Lower leg skin (tissue), 3 donors: ENCODE measurements at regions not wholly inside any gene's neighbourhood (a gene's known extent, or its start where the extent isn't known, plus 50 kb on each side); places are given as distances from the start of the nearest gene placed in this dataset.

Experiments
- POLR2A ChIP-seq, 2 donors: fragments of 450-650 bp; IDR thresholded peaks; one replicate each; pipeline ENCODE4 v1.6.1; 2016 to 2017; ENCODE audit warnings: antibody characterized with exemption in 2 of 2, mild to moderate bottlenecking in 1 of 2, moderate library complexity in 1 of 2
- TF ChIP-seq, protein P1 (sequence below), 3 donors: fragments of 450-650 bp; IDR thresholded peaks; one replicate each; pipeline ENCODE4 v1.5.1; 2016; ENCODE audit warnings: antibody characterized with exemption in 3 of 3, mild to moderate bottlenecking in 3 of 3, moderate library complexity in 2 of 3

DNA sequence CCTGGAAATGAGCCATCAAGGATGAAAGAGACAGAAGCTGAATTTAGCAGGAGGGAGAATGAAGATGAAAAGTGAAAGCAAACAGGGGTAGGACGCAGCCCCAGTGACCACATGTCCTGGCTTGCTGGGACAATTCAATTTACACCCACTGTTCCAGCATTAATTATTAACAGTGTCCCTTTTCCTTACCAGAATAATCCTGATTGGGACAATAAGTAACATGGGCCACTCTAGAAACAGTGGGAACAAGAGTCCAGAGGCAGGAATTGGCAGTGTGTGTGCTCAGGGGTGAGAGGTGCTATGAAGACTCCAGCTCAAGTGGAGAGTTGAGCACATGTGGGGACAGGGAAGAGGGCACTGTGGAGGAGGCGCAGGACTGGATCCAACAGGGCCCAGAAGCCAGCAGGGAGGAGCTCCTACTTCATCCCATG lies 147.1 kb downstream of the C5orf15 start:
- TF ChIP-seq, protein P1, sequence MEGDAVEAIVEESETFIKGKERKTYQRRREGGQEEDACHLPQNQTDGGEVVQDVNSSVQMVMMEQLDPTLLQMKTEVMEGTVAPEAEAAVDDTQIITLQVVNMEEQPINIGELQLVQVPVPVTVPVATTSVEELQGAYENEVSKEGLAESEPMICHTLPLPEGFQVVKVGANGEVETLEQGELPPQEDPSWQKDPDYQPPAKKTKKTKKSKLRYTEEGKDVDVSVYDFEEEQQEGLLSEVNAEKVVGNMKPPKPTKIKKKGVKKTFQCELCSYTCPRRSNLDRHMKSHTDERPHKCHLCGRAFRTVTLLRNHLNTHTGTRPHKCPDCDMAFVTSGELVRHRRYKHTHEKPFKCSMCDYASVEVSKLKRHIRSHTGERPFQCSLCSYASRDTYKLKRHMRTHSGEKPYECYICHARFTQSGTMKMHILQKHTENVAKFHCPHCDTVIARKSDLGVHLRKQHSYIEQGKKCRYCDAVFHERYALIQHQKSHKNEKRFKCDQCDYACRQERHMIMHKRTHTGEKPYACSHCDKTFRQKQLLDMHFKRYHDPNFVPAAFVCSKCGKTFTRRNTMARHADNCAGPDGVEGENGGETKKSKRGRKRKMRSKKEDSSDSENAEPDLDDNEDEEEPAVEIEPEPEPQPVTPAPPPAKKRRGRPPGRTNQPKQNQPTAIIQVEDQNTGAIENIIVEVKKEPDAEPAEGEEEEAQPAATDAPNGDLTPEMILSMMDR (IDR thresholded peaks at IDR 0.05): no peak
- TF ChIP-seq POLR2A (IDR thresholded peaks at IDR 0.05): no peak
